Mesenchymal stem cell (in vitro differentiated cells and primary cell): ENCODE measurements at regions not wholly inside any gene's neighbourhood (a gene's known extent, or its start where the extent isn't known, plus 50 kb on each side); places are given as distances from the start of the nearest gene placed in this dataset.
"Not testable (repeated sequence)": the region's sequence is repeated elsewhere in the genome, so short reads cannot be mapped to it uniquely, and the experiment has no call there.

ENCODE experiments used
- DNase-seq: peaks from one replicate; pipeline ENCODE4 v3.0.0-alpha.2; 2013
- H2AFZ ChIP-seq: one replicate; pipeline ENCODE4 v1.6.1; 2013; ENCODE audit warnings: low read depth, mild to moderate bottlenecking, control low read depth, inconsistent platforms, low read length, moderate library complexity
- H2AK5ac ChIP-seq: 2 replicates; pipeline ENCODE4 v1.6.1; 2013; ENCODE audit warnings: low read length, moderate library complexity, mild to moderate bottlenecking, inconsistent platforms; ENCODE audit not compliant: severe bottlenecking
- H2BK120ac ChIP-seq: one replicate; pipeline ENCODE4 v1.6.1; 2013; ENCODE audit warnings: low read depth, mild to moderate bottlenecking, inconsistent platforms, low read length, moderate library complexity
- H2BK12ac ChIP-seq, 2 experiments: one replicate each; pipeline ENCODE4 v1.6.1; 2013; ENCODE audit warnings: inconsistent platforms in 2 of 2, low read length in 2 of 2, mild to moderate bottlenecking in 2 of 2, moderate library complexity in 2 of 2, control low read depth in 1 of 2
- H2BK15ac ChIP-seq: one replicate; pipeline ENCODE4 v1.6.1; 2013; ENCODE audit warnings: mild to moderate bottlenecking, low read depth, inconsistent platforms; ENCODE audit not compliant: poor library complexity, severe bottlenecking
- H2BK5ac ChIP-seq: 2 replicates; pipeline ENCODE4 v1.6.1; 2013; ENCODE audit warnings: low read depth, mild to moderate bottlenecking, low read length, control low read depth, inconsistent platforms; ENCODE audit not compliant: poor library complexity, severe bottlenecking
- H3K14ac ChIP-seq, 2 experiments: one replicate each; pipeline ENCODE4 v1.6.1; 2013; ENCODE audit warnings: inconsistent platforms in 2 of 2, low read length in 2 of 2, control low read depth in 1 of 2, mild to moderate bottlenecking in 1 of 2, moderate library complexity in 1 of 2
- H3K18ac ChIP-seq, 2 experiments: one replicate each; pipeline ENCODE4 v1.6.1; 2013; ENCODE audit warnings: inconsistent platforms in 2 of 2, low read length in 2 of 2, control low read depth in 1 of 2, low read depth in 1 of 2, mild to moderate bottlenecking in 1 of 2
- H3K23ac ChIP-seq, 2 experiments: one replicate each; pipeline ENCODE4 v1.6.1; 2013; ENCODE audit warnings: inconsistent platforms in 2 of 2, low read length in 2 of 2, mild to moderate bottlenecking in 2 of 2, moderate library complexity in 2 of 2, control low read depth in 1 of 2
- H3K27ac ChIP-seq: 2 replicates; pipeline ENCODE4 v1.5.1; 2013; ENCODE audit warnings: mild to moderate bottlenecking, moderate library complexity, low read length, control low read depth, inconsistent platforms; ENCODE audit not compliant: poor library complexity, severe bottlenecking
- H3K27me3 ChIP-seq, 2 experiments: 2 replicates each; pipeline versions ENCODE4 v1.6.1 to v1.7.0; 2013; ENCODE audit warnings: low read length in 2 of 2, mild to moderate bottlenecking in 2 of 2, moderate library complexity in 2 of 2, control low read depth in 1 of 2, inconsistent platforms in 1 of 2; ENCODE audit not compliant: control insufficient read depth in 1 of 2, insufficient read depth in 1 of 2
- H3K36me3 ChIP-seq, 2 experiments: 2 replicates each; pipeline versions ENCODE4 v1.6.1 to v1.7.0; 2013; ENCODE audit warnings: low read length in 2 of 2, control low read depth in 1 of 2, inconsistent platforms in 1 of 2, low read depth in 1 of 2, mild to moderate bottlenecking in 1 of 2; ENCODE audit not compliant: insufficient read depth in 2 of 2, control insufficient read depth in 1 of 2
- H3K4ac ChIP-seq, 2 experiments: one replicate each; pipeline ENCODE4 v1.6.1; 2013; ENCODE audit warnings: inconsistent platforms in 2 of 2, low read length in 2 of 2, mild to moderate bottlenecking in 2 of 2, moderate library complexity in 2 of 2, control low read depth in 1 of 2, low read depth in 1 of 2
- H3K4me1 ChIP-seq: 2 replicates; pipeline ENCODE4 v1.6.1; 2013; ENCODE audit warnings: low read depth, low read length, control low read depth; ENCODE audit not compliant: control insufficient read depth, insufficient read depth
- H3K4me2 ChIP-seq: 2 replicates; pipeline ENCODE4 v1.6.1; 2013; ENCODE audit warnings: low read length, mild to moderate bottlenecking, inconsistent platforms; ENCODE audit not compliant: poor library complexity, severe bottlenecking
- H3K4me3 ChIP-seq, 2 experiments: 2 replicates each; pipeline versions ENCODE4 v1.5.1 to v1.7.0; 2013; ENCODE audit warnings: low read length in 2 of 2, mild to moderate bottlenecking in 2 of 2, control low read depth in 1 of 2, low read depth in 1 of 2; ENCODE audit not compliant: insufficient read depth in 1 of 2
- H3K79me1 ChIP-seq: replicated peaks from 2 replicates; pipeline ENCODE4 v1.6.1; 2013; ENCODE audit warnings: mild to moderate bottlenecking, control low read depth, low read length, inconsistent platforms; ENCODE audit not compliant: poor library complexity, severe bottlenecking
- H3K9ac ChIP-seq: 2 replicates; pipeline ENCODE4 v1.7.0; 2013; ENCODE audit warnings: mild to moderate bottlenecking, low read length, moderate library complexity
- H3K9me3 ChIP-seq: 2 replicates; pipeline ENCODE4 v1.7.0; 2013; ENCODE audit warnings: mild to moderate bottlenecking, low read length; ENCODE audit not compliant: control insufficient read depth
- H4K8ac ChIP-seq: one replicate; pipeline ENCODE4 v1.6.1; 2013; ENCODE audit warnings: inconsistent platforms, mild to moderate bottlenecking, low read length, moderate library complexity
- H4K91ac ChIP-seq: one replicate; pipeline ENCODE4 v1.6.1; 2013; ENCODE audit warnings: mild to moderate bottlenecking, low read length, inconsistent platforms
- WGBS: methylation state at CpG from one replicate; pipeline ENCODE4 v1.1.7; 2013; ENCODE audit warnings: mixed read lengths; 5-methylcytosine and 5-hydroxymethylcytosine counted together

DNA sequence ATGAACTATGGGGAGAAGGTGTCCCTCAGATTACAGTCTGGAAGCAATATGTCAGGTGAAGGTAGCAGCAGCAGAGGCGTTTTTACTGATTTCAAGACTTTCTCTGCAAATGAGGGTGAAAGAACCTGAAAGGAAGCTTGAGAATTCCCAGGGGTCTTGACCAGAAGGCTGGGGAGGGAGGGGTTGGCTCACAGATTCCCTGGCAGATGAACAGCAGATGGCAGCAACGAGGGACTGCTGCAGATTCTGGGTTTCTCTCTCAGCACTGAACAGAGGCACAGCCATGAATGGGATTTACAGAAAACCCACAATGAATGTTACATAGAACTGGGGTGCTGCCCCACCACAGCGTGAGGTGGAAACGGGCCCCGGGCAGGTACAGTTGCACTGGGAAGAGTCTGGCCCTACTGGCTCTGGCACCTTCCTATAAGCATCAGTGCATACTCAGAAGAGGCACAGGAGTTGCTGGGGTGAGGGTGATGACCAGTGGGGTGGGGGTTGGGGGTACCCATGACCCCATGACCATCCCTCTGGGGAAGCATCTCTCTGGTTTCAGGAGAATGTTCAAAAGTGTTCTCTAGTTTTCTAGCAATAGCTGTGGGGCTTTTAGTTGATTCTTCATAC is 317.8 kb downstream of the SH2D4B start:
- Histone ChIP-seq H3K4me3 (no peak overlapping the region), H2BK120ac (no peak overlapping the region), H4K8ac (no peak overlapping the region), H2AFZ (no peak overlapping the region), H3K23ac (no peak overlapping the region), H3K36me3 (no peaks in the 10 kb centered on the region), H3K27ac (no peak overlapping the region), H3K27me3 (no peaks in the 10 kb centered on the region), H3K4ac (no peak overlapping the region), H3K9ac (no peak overlapping the region), H2BK12ac (no peak overlapping the region), H3K14ac (no peak overlapping the region), H3K79me1 (no peaks in the 10 kb centered on the region), H3K4me1 (no peaks in the 10 kb centered on the region), H2BK5ac (no peak overlapping the region), H2AK5ac (no peak overlapping the region), H4K91ac (no peak overlapping the region), H3K9me3 (no peaks in the 10 kb centered on the region), H3K18ac (no peak overlapping the region), H2BK15ac (no peak overlapping the region), H3K4me2 (no peak overlapping the region)
- WGBS = 53% methylated on average over 5 of the region's 5 CpGs
- peak; percentile 1 for DNase-seq

DNA sequence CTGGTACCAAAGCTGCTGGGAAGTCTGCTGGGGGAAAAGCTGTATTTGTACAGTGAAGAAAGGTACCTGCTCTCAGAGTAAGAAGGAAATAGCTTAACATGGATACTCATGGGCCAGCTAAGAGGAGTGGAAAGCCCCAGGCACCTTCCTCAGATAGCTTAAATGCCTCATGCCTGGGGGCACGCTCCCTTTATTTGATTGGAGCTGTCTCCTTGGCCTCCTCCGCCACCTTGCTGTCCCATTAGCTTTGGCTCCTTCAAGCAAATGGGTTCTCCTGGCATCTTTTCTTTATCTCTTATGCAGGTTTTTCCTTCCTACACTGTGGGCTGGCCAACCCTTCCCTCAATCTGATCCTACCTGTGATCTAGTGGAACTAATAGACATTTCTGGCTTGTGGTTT is 318.5 kb downstream of the SH2D4B start:
- Histone ChIP-seq H2AK5ac (no peak overlapping the region), H3K23ac (no peak overlapping the region), H3K14ac (no peak overlapping the region), H3K4me3 (no peak overlapping the region), H4K91ac (no peak overlapping the region), H3K27me3 (no peaks in the 10 kb centered on the region), H3K79me1 (no peaks in the 10 kb centered on the region), H3K4me2 (no peak overlapping the region), H2BK120ac (no peak overlapping the region), H3K27ac (no peak overlapping the region), H3K18ac (no peak overlapping the region), H3K4me1 (no peaks in the 10 kb centered on the region), H3K9me3 (no peaks in the 10 kb centered on the region), H2BK15ac (no peak overlapping the region), H3K9ac (no peak overlapping the region), H4K8ac (no peak overlapping the region), H2BK12ac (no peak overlapping the region), H3K4ac (no peak overlapping the region), H2AFZ (no peak overlapping the region), H3K36me3 (no peaks in the 10 kb centered on the region), H2BK5ac (no peak overlapping the region)
- 88% methylated on average over 2 of the region's 2 CpGs for WGBS
- DNase-seq = no peak

DNA sequence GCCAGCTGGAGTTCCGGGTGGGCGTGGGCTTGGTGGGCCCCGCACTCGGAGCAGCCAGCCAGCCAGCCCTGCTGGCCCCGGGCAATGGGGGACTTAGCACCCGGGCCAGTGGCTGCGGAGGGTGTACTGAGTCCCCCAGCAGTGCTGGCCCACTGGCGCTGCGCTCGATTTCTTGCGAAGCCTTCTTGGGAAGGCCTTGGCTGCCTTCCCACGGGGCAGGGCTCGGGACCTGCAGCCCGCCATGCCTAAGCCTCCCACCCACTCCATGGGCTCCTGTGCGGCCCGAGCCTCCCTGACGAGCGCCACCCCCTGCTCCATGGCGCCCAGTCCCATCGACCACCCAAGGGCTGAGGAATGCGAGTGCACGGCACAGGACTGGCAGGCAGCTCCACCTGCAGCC is 321.6 kb downstream of the SH2D4B start:
- H3K27me3 ChIP-seq, H2BK120ac ChIP-seq, H3K14ac ChIP-seq, H3K4me3 ChIP-seq, H3K27ac ChIP-seq, H4K8ac ChIP-seq, H2AK5ac ChIP-seq, H3K4me2 ChIP-seq, H3K36me3 ChIP-seq, H3K4me1 ChIP-seq, H3K4ac ChIP-seq, H3K9me3 ChIP-seq, H2BK12ac ChIP-seq, H2AFZ ChIP-seq, DNase-seq, H4K91ac ChIP-seq, H3K79me1 ChIP-seq, H2BK15ac ChIP-seq, H3K18ac ChIP-seq, H3K23ac ChIP-seq, H2BK5ac ChIP-seq, H3K9ac ChIP-seq: not testable (repeated sequence)
- 93% methylated on average over 6 of the region's 22 CpGs for WGBS

DNA sequence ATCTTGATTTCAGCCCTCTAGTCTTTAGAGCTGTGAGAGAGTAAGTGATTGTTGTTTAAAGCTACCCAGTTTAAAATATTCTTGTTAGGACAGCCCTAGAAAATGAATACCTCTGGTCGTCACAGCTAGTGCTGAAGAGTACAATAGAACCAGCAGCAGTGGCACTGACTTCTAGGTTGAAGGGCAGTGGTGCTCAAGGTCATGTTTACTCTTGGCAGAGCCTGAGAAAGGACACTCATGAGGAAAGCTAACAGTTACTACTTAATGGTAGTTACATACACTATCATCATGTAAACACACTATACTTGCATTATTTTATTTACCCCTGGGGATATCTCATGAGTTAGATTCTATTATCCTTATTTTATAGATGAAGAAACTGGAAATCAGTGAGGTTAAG is 323.0 kb downstream of the SH2D4B start:
- Histone ChIP-seq H2BK5ac (no peak overlapping the region), H3K27me3 (no peaks in the 10 kb centered on the region), H3K36me3 (no peaks in the 10 kb centered on the region), H2BK15ac (no peak overlapping the region), H2BK12ac (no peak overlapping the region), H3K18ac (no peak overlapping the region), H3K4me2 (no peak overlapping the region), H3K23ac (no peak overlapping the region), H3K4me3 (no peak overlapping the region), H2AFZ (no peak overlapping the region), H3K27ac (no peak overlapping the region), H4K91ac (no peak overlapping the region), H4K8ac (no peak overlapping the region), H3K4ac (no peak overlapping the region), H3K14ac (no peak overlapping the region), H2AK5ac (no peak overlapping the region), H3K79me1 (no peaks in the 10 kb centered on the region), H3K9me3 (no peaks in the 10 kb centered on the region), H3K4me1 (no peaks in the 10 kb centered on the region), H3K9ac (no peak overlapping the region), H2BK120ac (no peak overlapping the region)
- WGBS = 81% methylated on average over 1 of the region's 1 CpG
- no peak for DNase-seq
